ENCODE measurements at regions not wholly inside any gene's neighbourhood (a gene's known extent, or its start where the extent isn't known, plus 50 kb on each side); places are given as distances from the start of the nearest gene placed in this dataset.

GRCh38 chr16:64718486-64718885, 403.4 kb downstream of the CDH11 start:
- no peaks in the 10 kb centered on the region for H3K36me3 Mint-ChIP-seq (ENCODE audit: insufficient read depth in 1 of 3, low read depth in 3 of 3)
- H2BK12ac ChIP-seq (ENCODE audit: insufficient read length, low read depth, low read length), result no peak overlapping the region
- no peak overlapping the region for H3K14ac ChIP-seq (ENCODE audit: insufficient read depth, low read length)
- H3K56ac ChIP-seq (ENCODE audit: insufficient read length, low read depth, low read length), result no peak overlapping the region
- no peak overlapping the region for H4K5ac ChIP-seq (ENCODE audit: insufficient read length, low read depth, low read length)
- no peaks in the 10 kb centered on the region for H3K27me3 Mint-ChIP-seq (ENCODE audit: low read depth)
- H3K23me2 ChIP-seq (ENCODE audit: insufficient read length, low read depth, low read length, poor library complexity, severe bottlenecking), result no peaks in the 10 kb centered on the region
- H3K4me2 ChIP-seq (ENCODE audit: insufficient read depth, insufficient read length, low read length), result no peak overlapping the region
- no peaks in the 10 kb centered on the region for H4K20me1 ChIP-seq (ENCODE audit: control insufficient read depth, insufficient read depth, insufficient read length)
- H3K27me3 ChIP-seq (ENCODE audit: insufficient read depth, low read length), result no peaks in the 10 kb centered on the region
- H4K91ac ChIP-seq (ENCODE audit: insufficient read length, low read depth, low read length), result no peak overlapping the region
- H3K4ac ChIP-seq (ENCODE audit: low read depth, low read length), result no peak overlapping the region
- DNase-seq, result no peak
- H2BK120ac ChIP-seq (ENCODE audit: low read depth, low read length, poor library complexity, severe bottlenecking), result no peak overlapping the region
- no peak overlapping the region for H3K27ac Mint-ChIP-seq
- no peak overlapping the region for H3K23ac ChIP-seq (ENCODE audit: insufficient read length, low read depth, low read length)
- no peaks in the 10 kb centered on the region for H3K4me1 ChIP-seq (ENCODE audit: insufficient read depth, low read length)
- no peak overlapping the region for H4K8ac ChIP-seq (replicated peaks; ENCODE audit: insufficient read length, low read depth, low read length)
- WGBS (ENCODE audit: extremely low coverage, insufficient read length, low lambda C conversion rate), result no CpG with 5 or more reads among the region's 7 CpGs
- no peak overlapping the region for H2BK20ac ChIP-seq (ENCODE audit: low read depth, low read length, poor library complexity, severe bottlenecking)
- no peak overlapping the region for H2BK15ac ChIP-seq (ENCODE audit: low read depth, low read length)
- no peak overlapping the region for H3K27ac ChIP-seq (ENCODE audit: insufficient read length, low read depth, low read length)
- no peak overlapping the region for H3K18ac ChIP-seq (ENCODE audit: insufficient read length, low read depth, low read length)
- H3K79me2 ChIP-seq (ENCODE audit: insufficient read depth, low read length), result no peaks in the 10 kb centered on the region
- H3K4me3 Mint-ChIP-seq, result no peak overlapping the region
- H3T11ph ChIP-seq (ENCODE audit: low read length), result no peak overlapping the region
- no peaks in the 10 kb centered on the region for H3K9me3 ChIP-seq (ENCODE audit: control insufficient read depth, low read depth, low read length)
- peaks cover 5 to 6% of the 10 kb centered on the region in 2 experiments for H3K4me1 Mint-ChIP-seq
- TF ChIP-seq CTCF (conservative IDR thresholded peaks at IDR 0.05), result no peak
- H2AFZ ChIP-seq (ENCODE audit: low read length), result no peak overlapping the region
- H3K79me1 ChIP-seq (ENCODE audit: insufficient read depth, low read depth, low read length, poor library complexity, severe bottlenecking), result no peaks in the 10 kb centered on the region
- H2AK5ac ChIP-seq (ENCODE audit: insufficient read length, low read length), result no peak overlapping the region
- no peak overlapping the region for H2BK5ac ChIP-seq (ENCODE audit: insufficient read length, low read length)
- no peaks in the 10 kb centered on the region; a peak in 1 of 5 replicates for H3K9me3 Mint-ChIP-seq
- H3K9ac ChIP-seq (ENCODE audit: extremely low read depth, insufficient read length, low read length), result no peak overlapping the region

Data from H9 (cell line).